Endothelial cell of hepatic sinusoid (primary cell): ENCODE measurements at regions not wholly inside any gene's neighbourhood (a gene's known extent, or its start where the extent isn't known, plus 50 kb on each side); places are given as distances from the start of the nearest gene placed in this dataset.
"Not testable (repeated sequence)": the region's sequence is repeated elsewhere in the genome, so short reads cannot be mapped to it uniquely, and the experiment has no call there.

Experiments used
- in situ Hi-C: cut with HindIII; loops from 2 replicates; pipeline ENCODE4 v1.10.0; 2017; ENCODE audit warnings: low sequenced_read_pairs

GRCh38 chr9:126164796-126165525 is 161.7 kb upstream of the MVB12B start:
- in situ Hi-C loops, result no loop called here

GRCh38 chr9:126165755-126166154 is 160.9 kb upstream of the MVB12B start:
- in situ Hi-C loops, result no loop called here

GRCh38 chr9:126166291-126166690 is 160.3 kb upstream of the MVB12B start:
- in situ Hi-C loops, result no loop called here

DNA sequence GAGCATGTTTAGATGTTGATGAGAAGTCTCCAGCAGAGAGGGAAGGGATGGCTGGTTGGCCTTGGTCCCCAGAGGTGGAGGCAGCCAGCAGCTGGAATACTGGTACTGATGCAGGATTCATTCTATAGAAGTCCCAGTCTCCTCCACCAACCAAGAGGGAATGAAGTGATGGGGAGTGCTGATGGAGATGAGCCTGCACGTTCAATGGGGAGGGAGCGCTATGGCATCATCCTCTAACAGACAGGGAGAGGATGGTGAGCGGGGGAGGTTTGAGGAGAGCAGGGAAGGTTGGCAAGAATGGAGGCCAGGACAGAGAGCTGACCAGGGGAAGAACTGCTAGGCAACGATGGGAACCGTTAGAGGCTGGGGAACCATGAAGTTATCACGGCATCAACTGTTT is 159.8 kb upstream of the MVB12B start:
- in situ Hi-C loops, result no loop called here

DNA sequence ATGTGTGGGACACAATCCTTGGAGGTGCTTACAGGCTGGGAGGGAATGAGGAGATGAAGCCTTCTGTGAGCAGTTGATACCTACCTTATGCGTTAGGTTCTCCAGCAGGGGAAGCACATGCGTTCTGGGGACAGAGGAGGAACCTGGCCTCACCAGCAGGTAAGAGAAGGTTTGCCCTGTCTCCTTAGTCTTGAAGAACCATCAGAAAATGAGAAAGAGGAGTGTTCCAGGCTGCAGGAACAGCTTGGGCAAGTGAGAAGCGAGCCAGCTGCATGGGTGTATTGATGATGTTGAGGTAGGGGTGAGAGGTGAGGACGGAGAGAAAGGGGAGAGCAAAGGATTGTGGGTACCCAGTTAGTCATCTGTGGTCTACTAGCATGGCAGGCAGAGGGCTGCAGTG is 156.9 kb upstream of the MVB12B start:
- in situ Hi-C loops, result no loop called here

DNA sequence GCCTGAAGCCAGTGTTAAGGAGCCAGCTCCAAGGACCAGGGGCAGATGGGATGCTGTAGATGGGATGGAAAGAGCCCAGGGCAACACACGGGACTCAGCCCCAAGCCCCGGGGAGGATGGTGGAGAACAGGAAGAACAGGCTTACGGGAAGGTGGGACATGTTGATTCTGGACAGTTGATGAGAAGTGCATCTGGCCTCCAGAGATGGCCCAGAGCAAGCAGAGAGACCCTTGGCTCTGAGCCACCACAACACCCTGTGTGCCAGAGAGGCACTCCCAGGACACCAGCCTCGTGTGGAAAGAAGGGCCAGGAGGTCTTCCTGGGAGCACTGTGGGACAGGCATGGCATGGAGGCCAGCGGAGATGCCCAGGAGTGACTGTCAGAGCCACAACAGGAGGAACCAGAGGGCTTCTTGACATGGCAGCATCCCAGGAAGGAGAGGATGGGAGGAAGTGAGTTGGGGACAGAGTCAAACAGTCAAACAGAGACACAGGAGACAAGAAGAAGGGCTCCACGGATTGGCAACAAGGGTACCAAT is 156.3 kb upstream of the MVB12B start:
- in situ Hi-C loops, result no loop called here

- in situ Hi-C loops, result no loop called here
These were observed 155.0 kb upstream of the MVB12B start for GRCh38 chr9:126171641-126172040.

DNA sequence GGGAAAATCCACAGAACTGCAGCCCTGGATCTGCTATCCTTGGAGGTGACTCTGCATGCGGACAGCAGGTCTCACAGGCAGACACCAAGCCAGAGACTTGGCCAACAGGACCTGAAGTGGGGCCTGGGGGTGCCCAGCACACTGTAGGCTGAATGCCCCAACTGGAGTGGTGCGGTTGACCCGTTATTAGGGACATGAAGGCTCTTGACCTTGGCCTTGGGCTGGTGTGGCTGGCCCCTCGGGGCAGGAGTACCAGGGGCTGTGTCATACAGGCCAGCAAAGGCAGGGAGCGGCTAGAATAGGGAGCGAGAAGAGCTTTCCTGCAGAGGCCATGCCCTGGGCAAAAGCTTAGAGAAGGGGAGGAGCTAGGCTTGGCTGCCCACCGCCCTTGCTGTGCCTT is 153.2 kb upstream of the MVB12B start:
- in situ Hi-C loops, result no loop called here

DNA sequence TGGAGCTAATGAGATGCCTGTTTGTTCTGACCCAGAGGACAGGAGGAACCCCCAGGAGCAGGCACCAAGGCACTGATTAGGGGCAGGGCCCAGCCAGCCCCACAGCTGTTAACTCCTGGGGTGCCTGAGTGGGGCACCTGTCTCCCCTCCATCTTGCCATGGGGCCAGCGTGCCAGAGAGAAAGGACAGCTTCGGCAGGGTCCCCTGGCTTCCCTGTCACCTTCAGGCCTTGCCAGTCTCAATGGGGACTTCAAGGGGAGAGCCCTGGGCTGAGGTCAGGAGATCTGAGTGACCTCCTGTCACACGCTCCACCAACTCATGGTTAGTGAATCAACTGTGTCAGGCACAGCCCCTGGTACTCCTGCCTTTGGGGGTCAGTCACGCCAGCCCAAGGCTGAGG is 152.7 kb upstream of the MVB12B start:
- in situ Hi-C loops, result no loop called here

DNA sequence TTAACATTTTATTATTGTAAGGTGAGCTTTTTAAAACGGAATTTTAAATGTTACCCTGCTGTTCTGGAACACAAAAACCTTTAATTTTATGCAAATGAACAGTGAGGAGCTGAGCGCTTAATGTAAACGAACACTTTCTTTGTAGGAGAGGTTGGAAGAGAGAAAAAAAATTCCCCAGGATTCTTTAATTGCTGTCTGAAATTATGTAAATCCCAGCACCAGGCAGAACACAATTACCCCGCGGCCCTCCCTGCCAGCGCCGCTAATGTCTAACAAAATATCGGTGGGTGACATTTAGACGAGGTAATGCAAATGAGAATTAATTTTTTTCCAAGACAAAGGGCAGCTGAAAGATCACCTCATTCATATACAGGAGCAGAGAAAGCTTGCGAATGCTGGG is 143.4 kb upstream of the MVB12B start:
- in situ Hi-C loops, result no loop called here

DNA sequence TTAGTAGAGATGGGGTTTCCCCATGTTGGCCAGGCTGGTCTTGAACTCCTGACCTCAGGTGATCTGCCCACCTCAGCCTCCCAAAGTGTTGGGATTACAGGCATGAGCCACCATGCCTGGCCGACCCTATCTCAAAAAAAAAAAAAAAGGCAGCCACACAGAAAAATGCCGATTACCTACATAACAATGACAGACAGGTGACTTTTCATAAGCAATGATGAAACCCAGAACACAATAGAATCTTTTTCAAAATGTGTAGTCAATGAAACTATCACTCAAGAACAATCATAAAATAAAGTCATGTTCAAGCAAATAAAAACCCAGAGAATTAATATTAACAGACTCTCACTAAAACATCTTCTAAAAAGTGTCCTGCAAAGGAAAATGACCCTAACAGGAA is 135.6 kb upstream of the MVB12B start:
- in situ Hi-C loops, result not testable (repeated sequence)

GRCh38 chr9:126198854-126199253 is 127.8 kb upstream of the MVB12B start:
- in situ Hi-C loops, result no loop called here

GRCh38 chr9:126203313-126203712 is 123.3 kb upstream of the MVB12B start:
- in situ Hi-C loops, result no loop called here

- in situ Hi-C loops, result no loop called here
These were observed 122.4 kb upstream of the MVB12B start for GRCh38 chr9:126204197-126204596.

- in situ Hi-C loops, result no loop called here
These were observed 121.9 kb upstream of the MVB12B start for GRCh38 chr9:126204708-126205225.

GRCh38 chr9:126205265-126205664 is 121.4 kb upstream of the MVB12B start:
- in situ Hi-C loops, result no loop called here

- in situ Hi-C loops, result no loop called here
These were observed 120.7 kb upstream of the MVB12B start for GRCh38 chr9:126205845-126206498.

GRCh38 chr9:126207256-126207655 is 119.4 kb upstream of the MVB12B start:
- in situ Hi-C loops, result no loop called here

GRCh38 chr9:126208216-126208758 is 118.3 kb upstream of the MVB12B start:
- in situ Hi-C loops, result no loop called here

DNA sequence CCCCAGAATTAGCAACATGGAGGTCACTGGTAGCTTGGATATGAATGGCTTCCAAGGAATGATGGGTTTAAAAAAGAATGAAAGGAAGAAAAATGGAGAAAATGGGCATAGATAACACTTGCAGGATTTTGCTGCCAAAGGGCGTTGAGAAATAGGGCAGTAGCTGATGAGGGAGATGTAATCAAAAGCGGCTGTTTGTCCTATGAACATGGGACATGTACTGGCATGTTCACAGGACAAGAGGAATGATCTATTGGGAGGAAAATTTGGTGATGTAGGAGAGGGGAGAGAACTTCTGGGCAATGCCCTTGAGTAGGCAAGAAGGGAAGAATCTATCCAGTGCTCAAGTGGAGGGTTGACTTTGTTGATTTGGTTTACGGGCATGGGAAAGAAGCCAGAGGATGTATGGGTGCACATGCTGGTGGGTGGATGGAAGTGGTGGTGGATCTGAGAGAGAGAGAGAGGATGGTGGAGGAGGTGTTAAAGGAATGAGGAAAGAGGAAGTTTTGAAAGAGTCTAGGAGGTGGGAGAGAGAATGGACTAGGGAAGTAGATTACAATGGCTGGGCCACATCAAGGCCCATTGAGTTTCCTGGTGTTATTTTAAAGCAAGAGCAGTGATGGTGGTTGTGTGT is 115.1 kb upstream of the MVB12B start:
- in situ Hi-C loops, result no loop called here

DNA sequence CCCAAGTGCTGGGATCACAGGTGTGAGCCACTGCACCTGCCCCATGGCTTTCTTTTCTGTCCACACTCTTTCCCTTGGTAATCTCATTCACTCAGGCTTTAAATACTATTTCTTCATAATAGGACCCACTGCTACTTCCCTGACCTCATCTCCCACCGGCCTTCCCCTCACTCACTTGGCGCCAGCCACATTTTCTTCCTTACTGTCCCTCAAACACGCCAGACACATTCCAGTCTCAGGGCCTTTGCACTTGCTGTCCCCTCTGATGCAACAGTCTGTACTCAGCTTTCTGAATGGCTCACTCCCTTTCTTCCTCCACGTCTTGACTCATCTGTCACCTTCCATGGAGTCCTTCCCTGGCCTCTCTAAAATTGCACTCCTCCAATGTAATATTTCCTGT is 111.1 kb upstream of the MVB12B start:
- in situ Hi-C loops, result no loop called here
